Transverse colon (tissue), 4 donors: ENCODE measurements at regions not wholly inside any gene's neighbourhood (a gene's known extent, or its start where the extent isn't known, plus 50 kb on each side); places are given as distances from the start of the nearest gene placed in this dataset.

Experiments used
- DNase-seq: peaks from one replicate; pipeline ENCODE4 v3.0.0-alpha.2; 2019
- H3K27ac ChIP-seq, 4 donors: fragments of 200-600 bp; sonication (generic); 2 replicates each; pipeline ENCODE4 v1.5.1; 2016 to 2018; ENCODE audit warnings: inconsistent platforms in 4 of 4
- H3K27me3 ChIP-seq: fragments of 200-600 bp; sonication (generic); 2 replicates; pipeline ENCODE4 v1.5.1; 2017; ENCODE audit warnings: inconsistent platforms
- H3K36me3 ChIP-seq, 4 donors: fragments of 200-600 bp; sonication (generic); 2 replicates each; pipeline ENCODE4 v1.5.1; 2017 to 2019; ENCODE audit warnings: inconsistent platforms in 4 of 4
- H3K4me1 ChIP-seq, 4 donors: fragments of 200-600 bp; sonication (generic); 2 replicates each; pipeline ENCODE4 v1.5.1; 2017 to 2020; ENCODE audit warnings: inconsistent platforms in 4 of 4
- H3K4me3 ChIP-seq, 4 donors: fragments of 200-600 bp; sonication (generic); 1 replicate in 1 of 4; 2 replicates in 3 of 4; pipeline versions ENCODE4 v1.5.1 to v1.6.1; 2017 to 2019; ENCODE audit warnings: inconsistent platforms in 4 of 4
- H3K9me3 ChIP-seq, 2 donors: fragments of 200-600 bp; sonication (generic); 2 replicates each; pipeline ENCODE4 v1.5.1; 2017 to 2019; ENCODE audit warnings: inconsistent platforms in 2 of 2
- EP300 ChIP-seq: sonication (generic); formaldehyde crosslinking; IDR thresholded peaks from one replicate; pipeline ENCODE4 v1.6.1; 2017; ENCODE audit warnings: antibody characterized with exemption, low read depth
- POLR2A ChIP-seq: fragments of 450-650 bp; IDR thresholded peaks from one replicate; pipeline ENCODE4 v1.6.1; 2016; ENCODE audit warnings: antibody characterized with exemption, mild to moderate bottlenecking, moderate library complexity
- POLR2AphosphoS5 ChIP-seq, 3 donors: sonication (generic); formaldehyde crosslinking; IDR thresholded peaks; one replicate each; pipeline ENCODE4 v1.6.1; 2016; ENCODE audit warnings: antibody characterized with exemption in 3 of 3
- WGBS, 2 donors: methylation state at CpG; one replicate each; pipeline ENCODE4 v1.1.5; 2018; ENCODE audit warnings: low coverage in 1 of 2; 5-methylcytosine and 5-hydroxymethylcytosine counted together
- in situ Hi-C, 4 donors: fragments of 200-750 bp; cut with MboI; loops; one replicate each; pipeline versions ENCODE4 v1.15.0 to v1.15.1; 2017; ENCODE audit warnings: low sequenced_read_pairs in 3 of 4, low pct_ligation_motif_present in 1 of 4, low pct_unique_long_range_greater_than_20kb in 1 of 4
- intact Hi-C: fragments of 100-400 bp; cut with DNase I; formaldehyde crosslinking; loops from one replicate; pipeline ENCODE4 v1.15.1; 2023; ENCODE audit warnings: low total_unique reads
- TF ChIP-seq, protein P1 (sequence below), 5 experiments: fragments of 200-600 bp in 3 of 5; fragments of 450-650 bp in 2 of 5; sonication (generic) in 3 of 5; IDR thresholded peaks; 1 replicate in 2 of 5; 2 replicates in 3 of 5; pipeline ENCODE4 v1.5.1; 2016 to 2017; ENCODE audit warnings: antibody characterized with exemption in 5 of 5, inconsistent platforms in 3 of 5, mild to moderate bottlenecking in 2 of 5, moderate library complexity in 1 of 5

DNA sequence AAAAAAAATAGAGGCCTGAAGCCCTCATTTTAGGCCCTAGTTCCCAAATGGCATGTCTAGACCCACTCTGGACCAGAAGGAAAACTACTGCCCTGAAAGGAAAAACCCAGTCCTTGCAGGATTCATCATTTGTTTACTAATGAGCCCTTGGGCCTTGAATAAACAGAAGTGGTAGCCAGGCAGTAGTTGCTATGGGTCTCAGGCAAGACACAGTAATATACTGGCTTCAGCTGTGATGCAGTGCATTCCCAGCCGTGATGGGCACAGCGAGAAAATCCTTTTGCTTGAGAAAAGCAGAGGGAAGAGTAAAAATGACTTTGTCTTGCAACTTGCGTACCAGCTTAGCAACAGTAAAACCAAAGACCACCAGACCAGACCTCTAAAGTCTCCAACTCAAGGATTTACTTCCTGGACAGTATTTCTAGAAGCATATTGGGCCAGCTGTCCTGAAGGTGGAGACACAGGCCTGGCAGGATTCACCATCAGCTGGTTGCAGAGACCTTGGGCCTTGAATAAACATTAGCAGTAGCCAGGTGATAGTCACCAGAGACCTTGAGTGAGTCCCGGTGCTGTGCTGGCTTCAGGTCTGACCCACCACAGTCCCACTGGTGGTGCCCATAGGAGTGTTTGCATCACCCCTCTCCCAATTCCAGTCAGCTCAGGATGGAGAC, 208.3 kb upstream of the SLITRK3 start:
- Histone ChIP-seq H3K4me3 (no peak overlapping the region), H3K9me3 (no peaks in the 10 kb centered on the region), H3K4me1 (no peaks in the 10 kb centered on the region), H3K36me3 (no peaks in the 10 kb centered on the region), H3K27ac (no peak overlapping the region), H3K27me3 (no peaks in the 10 kb centered on the region)
- intact Hi-C loops: no loop called here
- no peak for TF ChIP-seq POLR2A
- no peak for DNase-seq
- 77 to 80% methylated on average over 2 to 4 of the region's 4 CpGs for WGBS, 2 donors
- in situ Hi-C loops: no loop called here

DNA sequence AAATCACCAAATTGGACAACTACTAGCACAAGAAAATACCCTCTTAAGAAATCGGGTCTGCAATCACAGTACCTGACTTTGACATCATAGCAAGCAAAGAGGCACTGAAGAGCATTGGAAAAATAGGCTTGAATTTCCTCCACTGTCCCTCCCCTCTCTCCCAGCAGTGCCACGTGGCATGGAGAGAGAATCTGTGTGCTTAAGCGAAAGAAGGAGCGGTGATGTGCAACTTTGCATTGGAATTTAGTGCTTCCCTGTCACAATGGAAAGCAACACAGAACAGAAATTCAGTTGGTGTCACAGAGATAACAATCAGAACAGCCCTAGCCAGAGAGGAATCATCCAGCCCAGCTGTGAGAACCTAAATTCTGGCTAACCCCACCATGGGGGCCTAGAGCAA, 207.5 kb upstream of the SLITRK3 start:
- intact Hi-C loops: no loop called here
- no peak for DNase-seq
- H3K36me3 ChIP-seq: no peaks in the 10 kb centered on the region
- TF ChIP-seq EP300 (no peak), POLR2AphosphoS5 (IDR thresholded peaks at IDR 0.05) (no peak), POLR2A (no peak)
- TF ChIP-seq, protein P1, sequence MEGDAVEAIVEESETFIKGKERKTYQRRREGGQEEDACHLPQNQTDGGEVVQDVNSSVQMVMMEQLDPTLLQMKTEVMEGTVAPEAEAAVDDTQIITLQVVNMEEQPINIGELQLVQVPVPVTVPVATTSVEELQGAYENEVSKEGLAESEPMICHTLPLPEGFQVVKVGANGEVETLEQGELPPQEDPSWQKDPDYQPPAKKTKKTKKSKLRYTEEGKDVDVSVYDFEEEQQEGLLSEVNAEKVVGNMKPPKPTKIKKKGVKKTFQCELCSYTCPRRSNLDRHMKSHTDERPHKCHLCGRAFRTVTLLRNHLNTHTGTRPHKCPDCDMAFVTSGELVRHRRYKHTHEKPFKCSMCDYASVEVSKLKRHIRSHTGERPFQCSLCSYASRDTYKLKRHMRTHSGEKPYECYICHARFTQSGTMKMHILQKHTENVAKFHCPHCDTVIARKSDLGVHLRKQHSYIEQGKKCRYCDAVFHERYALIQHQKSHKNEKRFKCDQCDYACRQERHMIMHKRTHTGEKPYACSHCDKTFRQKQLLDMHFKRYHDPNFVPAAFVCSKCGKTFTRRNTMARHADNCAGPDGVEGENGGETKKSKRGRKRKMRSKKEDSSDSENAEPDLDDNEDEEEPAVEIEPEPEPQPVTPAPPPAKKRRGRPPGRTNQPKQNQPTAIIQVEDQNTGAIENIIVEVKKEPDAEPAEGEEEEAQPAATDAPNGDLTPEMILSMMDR (IDR thresholded peaks at IDR 0.05): no peak
- whole genome bisulfite sequencing, 2 donors: 62 to 64% methylated on average over 4 of the region's 4 CpGs
- no peaks in the 10 kb centered on the region for H3K4me1 ChIP-seq
- in situ Hi-C loops: no loop called here
- H3K4me3 ChIP-seq: no peak overlapping the region
- no peaks in the 10 kb centered on the region for H3K9me3 ChIP-seq
- no peak overlapping the region for H3K27ac ChIP-seq
- H3K27me3 ChIP-seq: no peaks in the 10 kb centered on the region

DNA sequence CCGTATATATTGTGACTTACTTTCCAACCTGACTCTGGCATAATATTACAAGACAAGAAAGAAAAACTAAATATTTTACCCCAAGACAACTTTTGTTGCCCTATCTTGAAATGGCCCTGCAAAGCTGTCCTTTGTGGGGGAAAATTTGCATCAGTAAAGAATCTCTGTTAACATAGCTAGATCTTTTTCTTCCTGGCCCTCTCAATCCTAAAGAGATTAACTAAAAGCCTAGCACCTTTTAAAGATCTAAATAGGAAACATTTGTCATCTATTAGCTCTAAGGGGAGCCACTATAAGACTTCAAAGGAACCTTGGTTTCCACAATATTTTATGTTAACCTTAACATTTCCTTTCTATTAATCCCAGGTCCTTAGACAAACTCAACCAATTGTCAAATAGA, 199.0 kb upstream of the SLITRK3 start:
- in situ Hi-C loops (no loop called here), intact Hi-C loops (no loop called here)
- no peak for TF ChIP-seq EP300
- TF ChIP-seq, protein P1 (IDR thresholded peaks at IDR 0.05): no peak
- no peak for TF ChIP-seq POLR2A
- TF ChIP-seq POLR2AphosphoS5 (IDR thresholded peaks at IDR 0.05): no peak
- whole genome bisulfite sequencing, 2 donors: 87 to 92% methylated on average over 1 of the region's 1 CpG
- DNase-seq: no peak
- Histone ChIP-seq H3K4me1 (no peaks in the 10 kb centered on the region), H3K27me3 (no peaks in the 10 kb centered on the region), H3K9me3 (no peaks in the 10 kb centered on the region), H3K4me3 (no peak overlapping the region), H3K27ac (no peak overlapping the region), H3K36me3 (no peaks in the 10 kb centered on the region)

GRCh38 chr3:165393461-165393860, 197.3 kb upstream of the SLITRK3 start:
- Histone ChIP-seq H3K4me1 (no peaks in the 10 kb centered on the region), H3K36me3 (no peaks in the 10 kb centered on the region), H3K27ac (no peak overlapping the region), H3K9me3 (no peaks in the 10 kb centered on the region), H3K4me3 (no peak overlapping the region), H3K27me3 (no peaks in the 10 kb centered on the region)
- intact Hi-C loops (no loop called here), in situ Hi-C loops (no loop called here)
- no peak for DNase-seq
- WGBS, 2 donors: 67% methylated on average over 1 of the region's 1 CpG; no CpG with 5 or more reads in 1 of the 2 donors
- TF ChIP-seq POLR2A (no peak), POLR2AphosphoS5 (IDR thresholded peaks at IDR 0.05) (no peak), EP300 (no peak)
- TF ChIP-seq, protein P1 (IDR thresholded peaks at IDR 0.05): no peak

DNA sequence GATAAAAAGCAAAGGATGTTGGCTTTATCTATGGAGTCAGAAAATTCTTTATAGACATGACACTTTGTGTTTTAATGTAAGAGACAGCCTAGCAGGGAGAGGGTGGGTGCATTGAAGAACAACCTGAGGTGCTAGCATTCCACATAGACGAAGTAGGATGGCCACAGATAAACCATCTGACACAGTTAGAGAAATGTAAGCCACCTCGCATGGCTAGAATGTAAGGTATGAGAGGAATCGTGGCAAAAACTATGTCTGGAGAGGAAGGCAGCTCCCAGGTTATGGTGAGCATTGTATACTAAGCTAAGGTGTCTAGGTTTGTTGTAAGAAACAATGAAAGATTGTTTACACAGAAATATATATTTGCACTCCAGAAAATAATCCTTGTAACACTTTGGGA, 194.0 kb upstream of the SLITRK3 start:
- Histone ChIP-seq H3K36me3 (no peaks in the 10 kb centered on the region), H3K4me1 (no peaks in the 10 kb centered on the region), H3K9me3 (no peaks in the 10 kb centered on the region), H3K4me3 (no peak overlapping the region), H3K27ac (no peak overlapping the region), H3K27me3 (no peaks in the 10 kb centered on the region)
- DNase-seq: no peak
- in situ Hi-C loops: no loop called here
- 64 to 92% methylated on average over 2 to 3 of the region's 3 CpGs for WGBS, 2 donors
- TF ChIP-seq EP300 (no peak), POLR2AphosphoS5 (IDR thresholded peaks at IDR 0.05) (no peak), POLR2A (no peak)
- TF ChIP-seq, protein P1 (IDR thresholded peaks at IDR 0.05): no peak
- intact Hi-C loops: no loop called here
